HG03064 (cell line): ENCODE measurements at regions not wholly inside any gene's neighbourhood (a gene's known extent, or its start where the extent isn't known, plus 50 kb on each side); places are given as distances from the start of the nearest gene placed in this dataset.

Source experiments
- ATAC-seq: cut with Tn5 transposase; IDR thresholded peaks from one replicate; pipeline ENCODE4 v1.9.1; 2021; ENCODE audit warnings: low read depth; ENCODE audit not compliant: unreplicated experiment

GRCh38 chr16:63372815-63373214, 1336.6 kb upstream of the CDH8 start:
- no peak for ATAC-seq

GRCh38 chr16:63372283-63372682, 1336.0 kb upstream of the CDH8 start:
- ATAC-seq = no peak

- ATAC-seq = no peak
Observed at GRCh38 chr16:63365649-63366304, 1329.5 kb upstream of the CDH8 start.

- ATAC-seq = no peak
Observed at GRCh38 chr16:63363738-63364137, 1327.5 kb upstream of the CDH8 start.

- ATAC-seq = peak; percentile 67
Observed at GRCh38 chr16:63361032-63361624, 1324.9 kb upstream of the CDH8 start.

- no peak for ATAC-seq
Observed at GRCh38 chr16:63349961-63350360, 1313.7 kb upstream of the CDH8 start.

GRCh38 chr16:63346000-63346399, 1309.8 kb upstream of the CDH8 start:
- no peak for ATAC-seq

- no peak for ATAC-seq
Observed at GRCh38 chr16:63337264-63337663, 1301.0 kb upstream of the CDH8 start.

- ATAC-seq = no peak
Observed at GRCh38 chr16:63331111-63331510, 1294.9 kb upstream of the CDH8 start.

GRCh38 chr16:63326736-63327339, 1290.6 kb upstream of the CDH8 start:
- no peak for ATAC-seq

- ATAC-seq = no peak
Observed at GRCh38 chr16:63323722-63324705, 1287.8 kb upstream of the CDH8 start.

GRCh38 chr16:63323055-63323454, 1286.8 kb upstream of the CDH8 start:
- no peak for ATAC-seq

- ATAC-seq = no peak
Observed at GRCh38 chr16:63315229-63315628, 1279.0 kb upstream of the CDH8 start.

GRCh38 chr16:63312346-63312745, 1276.1 kb upstream of the CDH8 start:
- no peak for ATAC-seq

GRCh38 chr16:63311313-63311712, 1275.1 kb upstream of the CDH8 start:
- ATAC-seq = no peak

- no peak for ATAC-seq
Observed at GRCh38 chr16:63302811-63303210, 1266.6 kb upstream of the CDH8 start.

GRCh38 chr16:63301349-63301748, 1265.1 kb upstream of the CDH8 start:
- ATAC-seq = no peak

GRCh38 chr16:63298993-63299392, 1262.8 kb upstream of the CDH8 start:
- ATAC-seq = no peak

GRCh38 chr16:63292036-63292435, 1255.8 kb upstream of the CDH8 start:
- no peak for ATAC-seq

- no peak for ATAC-seq
Observed at GRCh38 chr16:63289834-63290460, 1253.7 kb upstream of the CDH8 start.

- no peak for ATAC-seq
Observed at GRCh38 chr16:63287401-63287800, 1251.2 kb upstream of the CDH8 start.
